ENCODE measurements at regions not wholly inside any gene's neighbourhood (a gene's known extent, or its start where the extent isn't known, plus 50 kb on each side); places are given as distances from the start of the nearest gene placed in this dataset.
"Not testable (repeated sequence)": the region's sequence is repeated elsewhere in the genome, so short reads cannot be mapped to it uniquely, and the experiment has no call there.

GRCh38 chr10:4395731-4396130 lies 430.3 kb upstream of the AKR1E2 start:
- H3K27me3 Mint-ChIP-seq = no peaks in the 10 kb centered on the region
- peaks cover 2% of the 10 kb centered on the region for H3K36me3 Mint-ChIP-seq
- no peaks in the 10 kb centered on the region for H3K9me3 Mint-ChIP-seq (ENCODE audit: low read depth)
- no peak overlapping the region for H3K27ac Mint-ChIP-seq
- no peaks in the 10 kb centered on the region for H3K4me1 Mint-ChIP-seq (ENCODE audit: low read depth)
- H3K4me3 Mint-ChIP-seq = no peak overlapping the region

- not testable (repeated sequence) for H3K27ac Mint-ChIP-seq; H3K27me3 Mint-ChIP-seq; H3K9me3 Mint-ChIP-seq (ENCODE audit: low read depth); H3K4me1 Mint-ChIP-seq (ENCODE audit: low read depth); H3K4me3 Mint-ChIP-seq; H3K36me3 Mint-ChIP-seq
These were observed 431.6 kb upstream of the AKR1E2 start for GRCh38 chr10:4394455-4394854.

GRCh38 chr10:4391683-4392082 lies 434.3 kb upstream of the AKR1E2 start:
- H3K4me1 Mint-ChIP-seq (ENCODE audit: low read depth) = no peaks in the 10 kb centered on the region
- H3K27me3 Mint-ChIP-seq = peaks cover 2% of the 10 kb centered on the region
- no peak overlapping the region for H3K27ac Mint-ChIP-seq
- no peaks in the 10 kb centered on the region for H3K9me3 Mint-ChIP-seq (ENCODE audit: low read depth)
- H3K4me3 Mint-ChIP-seq = no peak overlapping the region
- H3K36me3 Mint-ChIP-seq = peaks cover 2% of the 10 kb centered on the region

DNA sequence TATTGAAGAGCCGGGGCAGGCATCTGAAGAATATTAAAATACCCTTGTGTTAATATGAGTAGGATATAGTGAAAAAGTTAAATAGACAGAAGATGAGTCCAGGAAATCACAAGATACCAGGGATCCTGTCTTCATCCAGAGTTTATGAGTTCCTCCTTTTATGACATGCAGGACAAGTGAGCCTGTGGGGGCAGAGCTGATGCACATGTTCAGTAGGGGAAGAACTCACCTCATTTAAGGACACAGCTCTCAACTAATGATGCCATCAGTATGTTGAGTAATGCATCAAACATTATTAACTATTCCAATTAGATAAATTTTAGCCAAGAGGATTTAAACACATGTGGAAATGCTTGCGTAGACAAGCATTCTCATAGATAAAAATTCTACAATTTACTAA lies 435.8 kb upstream of the AKR1E2 start:
- Mint-ChIP-seq H3K27me3 (peaks cover 3% of the 10 kb centered on the region), H3K4me3 (no peak overlapping the region), H3K9me3 (ENCODE audit: low read depth) (no peaks in the 10 kb centered on the region), H3K27ac (no peak overlapping the region), H3K36me3 (peaks cover 2% of the 10 kb centered on the region), H3K4me1 (ENCODE audit: low read depth) (no peaks in the 10 kb centered on the region)

- H3K4me3 Mint-ChIP-seq = no peak overlapping the region
- peaks cover 10% of the 10 kb centered on the region for H3K27me3 Mint-ChIP-seq
- H3K27ac Mint-ChIP-seq = no peak overlapping the region
- H3K4me1 Mint-ChIP-seq (ENCODE audit: low read depth) = no peaks in the 10 kb centered on the region
- no peaks in the 10 kb centered on the region for H3K9me3 Mint-ChIP-seq (ENCODE audit: low read depth)
- no peaks in the 10 kb centered on the region for H3K36me3 Mint-ChIP-seq
These were observed 440.7 kb upstream of the AKR1E2 start for GRCh38 chr10:4385231-4385870.

- H3K27me3 Mint-ChIP-seq = peaks cover 8% of the 10 kb centered on the region
- no peaks in the 10 kb centered on the region for H3K4me1 Mint-ChIP-seq (ENCODE audit: low read depth)
- H3K27ac Mint-ChIP-seq = no peak overlapping the region
- no peak overlapping the region for H3K4me3 Mint-ChIP-seq
- no peaks in the 10 kb centered on the region for H3K36me3 Mint-ChIP-seq
- no peaks in the 10 kb centered on the region for H3K9me3 Mint-ChIP-seq (ENCODE audit: low read depth)
These were observed 441.8 kb upstream of the AKR1E2 start for GRCh38 chr10:4384245-4384644.

DNA sequence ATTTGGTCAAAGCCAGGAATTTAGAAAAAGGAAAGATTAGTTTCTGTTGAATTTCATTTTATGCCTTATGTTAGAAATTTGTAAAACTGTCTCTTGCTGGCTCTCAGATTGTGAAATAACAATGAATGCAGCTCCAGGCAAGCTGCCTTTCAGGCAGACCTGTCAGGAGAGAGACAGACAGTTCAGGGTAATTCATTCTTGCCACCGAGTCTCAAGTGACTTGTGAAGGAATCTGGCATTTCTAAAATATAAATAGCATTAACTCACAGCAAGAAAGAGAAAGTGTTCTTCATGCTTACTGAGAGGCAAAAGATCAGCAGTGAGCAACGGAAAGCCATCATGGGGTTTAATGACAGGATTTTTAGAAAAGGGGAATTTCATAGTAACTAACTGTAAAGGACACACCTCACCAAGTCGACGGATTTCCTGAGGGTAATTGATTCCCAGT lies 442.3 kb upstream of the AKR1E2 start:
- H3K4me3 Mint-ChIP-seq = no peak overlapping the region
- no peaks in the 10 kb centered on the region for H3K36me3 Mint-ChIP-seq
- no peaks in the 10 kb centered on the region for H3K9me3 Mint-ChIP-seq (ENCODE audit: low read depth)
- H3K4me1 Mint-ChIP-seq (ENCODE audit: low read depth) = no peaks in the 10 kb centered on the region
- H3K27me3 Mint-ChIP-seq = peaks cover 7% of the 10 kb centered on the region
- H3K27ac Mint-ChIP-seq = no peak overlapping the region

DNA sequence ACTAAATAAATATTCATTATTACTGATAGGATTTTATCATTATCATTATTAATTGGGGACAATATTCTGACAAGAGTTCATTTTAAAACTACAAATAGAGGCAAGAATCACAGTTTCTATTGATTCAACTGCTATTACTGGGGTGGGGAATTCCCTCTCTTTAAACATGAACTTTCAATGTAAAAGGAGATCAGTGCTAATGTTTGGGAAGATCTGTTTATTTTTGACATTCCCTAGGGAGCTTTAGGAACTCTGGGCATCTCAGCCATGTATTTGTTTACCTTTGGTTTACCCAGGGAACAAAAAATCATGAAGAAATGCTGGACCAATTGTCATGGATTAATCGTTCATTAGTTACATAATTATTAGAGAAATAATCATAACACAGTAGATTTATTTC lies 443.2 kb upstream of the AKR1E2 start:
- no peaks in the 10 kb centered on the region for H3K9me3 Mint-ChIP-seq (ENCODE audit: low read depth)
- no peak overlapping the region for H3K4me3 Mint-ChIP-seq
- H3K36me3 Mint-ChIP-seq = no peaks in the 10 kb centered on the region
- peaks cover 9% of the 10 kb centered on the region for H3K27me3 Mint-ChIP-seq
- no peak overlapping the region for H3K27ac Mint-ChIP-seq
- no peaks in the 10 kb centered on the region for H3K4me1 Mint-ChIP-seq (ENCODE audit: low read depth)

- H3K36me3 Mint-ChIP-seq = no peaks in the 10 kb centered on the region
- H3K27me3 Mint-ChIP-seq = peaks cover 12% of the 10 kb centered on the region
- no peaks in the 10 kb centered on the region for H3K9me3 Mint-ChIP-seq (ENCODE audit: low read depth)
- H3K4me1 Mint-ChIP-seq (ENCODE audit: low read depth) = no peaks in the 10 kb centered on the region
- no peak overlapping the region for H3K27ac Mint-ChIP-seq
- no peak overlapping the region for H3K4me3 Mint-ChIP-seq
These were observed 452.4 kb upstream of the AKR1E2 start for GRCh38 chr10:4373612-4374011.

DNA sequence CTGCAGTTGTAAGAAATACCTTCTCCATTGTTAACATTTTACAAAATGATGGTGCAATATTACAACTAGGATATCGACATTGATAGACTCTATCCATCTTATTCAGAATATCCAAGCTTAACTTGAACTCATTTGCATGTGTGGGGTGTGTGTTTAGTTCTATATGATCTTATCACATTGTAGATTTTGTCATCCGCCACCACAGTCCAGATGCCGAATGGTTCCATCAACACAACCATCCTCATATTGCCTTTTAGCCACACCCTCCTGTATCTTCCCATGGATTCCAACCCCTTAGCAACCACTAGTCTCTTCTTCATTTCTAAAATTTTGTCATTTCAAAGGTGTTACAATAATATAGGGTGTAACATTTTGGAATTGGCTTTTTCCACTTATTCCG lies 452.9 kb upstream of the AKR1E2 start:
- Mint-ChIP-seq H3K9me3 (ENCODE audit: low read depth) (no peaks in the 10 kb centered on the region), H3K4me1 (ENCODE audit: low read depth) (no peaks in the 10 kb centered on the region), H3K27me3 (peaks cover 10% of the 10 kb centered on the region), H3K27ac (no peak overlapping the region), H3K36me3 (no peaks in the 10 kb centered on the region), H3K4me3 (no peak overlapping the region)

DNA sequence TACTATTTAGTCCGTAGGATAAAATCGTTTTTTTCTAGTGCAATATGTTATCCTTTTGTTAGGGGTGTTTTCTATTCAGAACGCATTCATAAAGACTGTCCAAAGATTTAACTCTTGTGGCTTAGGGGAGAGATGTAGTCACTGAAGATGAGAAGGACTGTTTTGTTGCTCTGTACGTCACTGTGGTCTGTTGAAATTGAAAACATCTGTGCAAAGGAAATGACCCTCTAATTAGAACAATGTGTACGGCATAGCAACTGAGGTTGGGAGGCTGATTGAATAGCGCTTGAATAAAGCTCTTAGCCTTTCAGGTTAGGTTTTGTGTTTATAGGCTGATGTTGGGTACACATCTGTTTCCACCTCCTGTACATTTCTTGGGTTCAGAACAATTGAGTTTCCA lies 453.4 kb upstream of the AKR1E2 start:
- no peaks in the 10 kb centered on the region for H3K4me1 Mint-ChIP-seq (ENCODE audit: low read depth)
- H3K27ac Mint-ChIP-seq = no peak overlapping the region

GRCh38 chr10:4371691-4372295 lies 454.2 kb upstream of the AKR1E2 start:
- H3K27ac Mint-ChIP-seq = no peak overlapping the region
- H3K4me1 Mint-ChIP-seq (ENCODE audit: low read depth) = no peaks in the 10 kb centered on the region
- no peaks in the 10 kb centered on the region for H3K36me3 Mint-ChIP-seq
- H3K27me3 Mint-ChIP-seq = peaks cover 9% of the 10 kb centered on the region
- no peaks in the 10 kb centered on the region for H3K9me3 Mint-ChIP-seq (ENCODE audit: low read depth)
- H3K4me3 Mint-ChIP-seq = no peak overlapping the region

More for the DNA sequence above, 453.4 kb upstream of the AKR1E2 start:
- H3K36me3 Mint-ChIP-seq = no peaks in the 10 kb centered on the region
- peaks cover 10% of the 10 kb centered on the region for H3K27me3 Mint-ChIP-seq
- no peaks in the 10 kb centered on the region for H3K9me3 Mint-ChIP-seq (ENCODE audit: low read depth)
- no peak overlapping the region for H3K4me3 Mint-ChIP-seq

DNA sequence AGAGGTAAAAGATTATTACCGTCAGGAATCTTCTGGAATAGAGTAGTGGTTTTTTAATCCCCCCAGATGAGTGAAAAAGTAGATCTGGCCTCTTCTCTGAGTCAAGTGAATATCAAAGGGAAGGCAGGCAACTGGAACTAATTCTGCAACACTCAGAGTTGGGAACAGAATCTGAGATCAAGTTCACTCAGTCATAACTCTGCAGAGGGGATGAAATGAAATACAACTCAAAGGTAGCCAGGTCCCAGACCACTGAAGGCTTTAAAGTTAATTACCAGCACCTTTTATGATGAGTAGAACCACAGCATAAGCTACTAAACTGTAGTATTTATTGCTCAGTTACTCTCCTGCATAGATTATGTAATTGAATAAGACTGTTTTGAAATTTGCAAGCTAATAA lies 455.6 kb upstream of the AKR1E2 start:
- Mint-ChIP-seq H3K9me3 (ENCODE audit: low read depth) (no peaks in the 10 kb centered on the region), H3K4me3 (no peak overlapping the region), H3K4me1 (ENCODE audit: low read depth) (no peaks in the 10 kb centered on the region), H3K27me3 (peaks cover 5% of the 10 kb centered on the region), H3K27ac (no peak overlapping the region), H3K36me3 (no peaks in the 10 kb centered on the region)

DNA sequence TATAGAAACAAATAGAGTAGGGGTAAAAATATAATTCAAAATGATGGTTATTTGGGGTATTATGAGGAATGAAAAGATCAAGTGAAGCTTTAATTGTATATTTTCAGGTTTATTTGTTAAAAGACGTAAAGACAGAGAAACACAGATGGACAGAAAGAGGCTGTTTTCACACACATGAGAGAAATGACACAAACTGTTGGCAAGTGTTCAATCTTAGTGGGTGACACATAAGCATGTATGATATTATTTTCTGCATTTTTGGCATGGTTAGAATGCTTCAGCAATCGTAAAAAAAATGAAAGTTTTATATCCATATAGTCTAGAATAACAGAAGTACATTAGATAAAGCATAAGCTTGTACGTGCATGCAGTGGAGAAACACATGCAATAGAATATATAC lies 464.4 kb upstream of the AKR1E2 start:
- Mint-ChIP-seq H3K27me3 (peaks cover 5% of the 10 kb centered on the region), H3K4me1 (ENCODE audit: low read depth) (no peaks in the 10 kb centered on the region), H3K36me3 (no peaks in the 10 kb centered on the region), H3K4me3 (no peak overlapping the region), H3K27ac (no peak overlapping the region), H3K9me3 (ENCODE audit: low read depth) (no peaks in the 10 kb centered on the region)

- Mint-ChIP-seq H3K4me1 (ENCODE audit: low read depth) (no peaks in the 10 kb centered on the region), H3K9me3 (ENCODE audit: low read depth) (no peaks in the 10 kb centered on the region), H3K27me3 (peaks cover 7% of the 10 kb centered on the region), H3K27ac (no peak overlapping the region), H3K4me3 (no peak overlapping the region), H3K36me3 (no peaks in the 10 kb centered on the region)
These were observed 467.0 kb upstream of the AKR1E2 start for GRCh38 chr10:4359003-4359402.

DNA sequence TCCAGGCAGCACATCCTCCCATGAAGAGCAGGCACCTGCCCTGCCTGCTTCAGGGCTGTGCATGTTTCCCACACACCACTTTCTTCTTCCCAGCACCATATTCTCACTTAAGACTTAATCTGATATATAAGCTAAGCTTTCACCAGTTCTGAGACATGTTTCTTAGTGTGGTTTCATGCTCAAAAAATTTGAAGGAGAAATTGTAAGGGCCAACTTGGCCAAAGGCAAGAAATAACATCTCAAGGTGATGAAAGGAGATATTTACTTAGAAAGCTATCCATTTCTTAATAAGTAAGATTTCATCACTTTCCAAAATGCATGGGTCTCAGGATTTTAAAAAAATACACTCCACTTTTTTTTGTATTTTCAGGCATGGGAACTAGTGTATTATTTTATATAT lies 468.1 kb upstream of the AKR1E2 start:
- H3K4me3 Mint-ChIP-seq = no peak overlapping the region
- H3K27ac Mint-ChIP-seq = no peak overlapping the region
- no peaks in the 10 kb centered on the region for H3K9me3 Mint-ChIP-seq (ENCODE audit: low read depth)
- peaks cover 7% of the 10 kb centered on the region for H3K27me3 Mint-ChIP-seq
- H3K4me1 Mint-ChIP-seq (ENCODE audit: low read depth) = no peaks in the 10 kb centered on the region
- no peaks in the 10 kb centered on the region for H3K36me3 Mint-ChIP-seq

All from activated naive CD8-positive, alpha-beta T cell (primary cell).